ENCODE measurements at regions not wholly inside any gene's neighbourhood (a gene's known extent, or its start where the extent isn't known, plus 50 kb on each side); places are given as distances from the start of the nearest gene placed in this dataset.
"Not testable (repeated sequence)": the region's sequence is repeated elsewhere in the genome, so short reads cannot be mapped to it uniquely, and the experiment has no call there.

- DNase-seq (ENCODE audit: low spot score) = no peak
Measured at GRCh38 chr4:103853146-103853545, 133.4 kb upstream of the TACR3 start.

- DNase-seq (ENCODE audit: low spot score) = no peak
Measured at GRCh38 chr4:103845075-103845474, 125.3 kb upstream of the TACR3 start.

- DNase-seq (ENCODE audit: low spot score) = no peak
Measured at GRCh38 chr4:103842637-103843239, 123.0 kb upstream of the TACR3 start.

DNA sequence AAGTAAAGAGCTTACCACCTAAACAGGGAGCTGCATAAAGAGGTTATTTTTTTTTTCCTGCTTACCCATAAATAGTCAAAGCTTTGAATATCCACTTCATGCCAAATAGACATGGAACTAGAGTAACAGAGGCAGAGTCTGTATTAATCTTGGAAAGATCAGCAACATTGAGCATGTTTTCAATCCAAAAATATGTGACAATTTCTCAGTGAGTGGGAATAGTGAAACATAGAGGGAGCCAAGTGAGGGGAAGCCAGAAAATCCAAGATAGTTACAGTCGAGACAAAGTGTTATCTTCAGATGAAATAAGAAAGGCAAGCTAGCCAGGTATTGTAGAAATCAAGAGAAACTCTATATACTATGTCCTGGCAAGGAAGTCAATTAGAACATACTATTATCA lies 122.3 kb upstream of the TACR3 start:
- no peak for DNase-seq (ENCODE audit: low spot score)

DNA sequence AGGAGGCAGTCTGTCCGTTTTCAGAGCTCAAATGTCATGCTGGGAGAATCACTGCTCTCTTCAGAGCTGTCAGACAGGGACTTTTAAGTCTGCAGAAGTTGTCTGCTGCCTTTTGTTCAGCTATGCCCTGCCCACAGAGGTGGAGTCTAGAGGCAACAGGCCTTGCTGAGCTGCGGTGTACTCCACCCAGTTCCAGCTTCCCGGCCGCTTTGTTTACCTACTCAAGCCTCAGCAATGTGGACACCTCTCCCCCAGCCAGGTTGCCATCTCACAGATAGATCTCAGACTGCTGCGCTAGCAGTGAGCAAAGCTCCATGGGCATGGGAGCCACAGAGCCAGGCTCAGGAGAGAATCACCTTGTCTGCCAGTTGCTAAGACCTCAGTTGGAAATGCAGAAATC lies 90.5 kb upstream of the TACR3 start:
- not testable (repeated sequence) for DNase-seq (ENCODE audit: low spot score)

DNA sequence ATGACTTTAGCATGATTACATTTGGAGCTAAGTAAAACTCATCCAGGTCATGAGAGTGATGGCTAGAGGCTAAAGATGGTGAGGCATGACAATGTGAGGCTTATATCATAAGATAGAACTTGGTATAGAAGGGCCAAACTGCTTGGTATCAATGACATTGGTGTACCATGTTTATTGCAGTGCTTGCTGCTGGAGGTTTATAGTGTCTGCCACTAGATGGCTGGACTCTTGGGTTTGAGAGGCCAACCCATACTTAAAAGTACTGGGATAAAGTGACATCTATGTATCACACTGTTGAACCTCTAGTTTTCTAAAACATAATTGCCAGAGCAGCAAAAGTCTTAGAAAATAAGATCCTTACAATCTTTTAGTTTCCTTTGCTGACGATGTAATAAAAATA lies 83.0 kb upstream of the TACR3 start:
- no peak for DNase-seq (ENCODE audit: low spot score)

- no peak for DNase-seq (ENCODE audit: low spot score)
Measured at GRCh38 chr4:103787057-103787456, 67.3 kb upstream of the TACR3 start.

DNA sequence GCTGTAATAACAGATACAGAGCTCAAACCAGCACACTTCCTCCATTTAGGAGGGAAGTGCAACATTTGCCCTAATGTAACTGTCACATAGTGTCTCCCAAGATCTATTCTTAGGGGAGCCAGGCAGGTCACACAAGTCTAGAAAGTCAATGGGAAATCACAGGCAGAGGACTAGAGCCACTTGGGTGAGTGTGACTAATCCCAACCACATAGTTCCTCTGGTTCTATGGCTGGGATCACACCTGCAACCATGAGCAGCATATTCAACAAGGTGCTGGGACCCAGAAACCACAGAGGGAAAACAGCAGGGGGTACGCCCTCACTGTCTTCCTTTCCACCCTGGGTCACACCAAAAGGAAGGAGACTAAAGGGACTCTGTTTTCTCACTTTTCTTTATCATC lies 66.8 kb upstream of the TACR3 start:
- no peak for DNase-seq (ENCODE audit: low spot score)

GRCh38 chr4:103786014-103786413 lies 66.2 kb upstream of the TACR3 start:
- peak; percentile 17 for DNase-seq (ENCODE audit: low spot score)

GRCh38 chr4:103778221-103778620 lies 58.4 kb upstream of the TACR3 start:
- DNase-seq (ENCODE audit: low spot score) = no peak

DNA sequence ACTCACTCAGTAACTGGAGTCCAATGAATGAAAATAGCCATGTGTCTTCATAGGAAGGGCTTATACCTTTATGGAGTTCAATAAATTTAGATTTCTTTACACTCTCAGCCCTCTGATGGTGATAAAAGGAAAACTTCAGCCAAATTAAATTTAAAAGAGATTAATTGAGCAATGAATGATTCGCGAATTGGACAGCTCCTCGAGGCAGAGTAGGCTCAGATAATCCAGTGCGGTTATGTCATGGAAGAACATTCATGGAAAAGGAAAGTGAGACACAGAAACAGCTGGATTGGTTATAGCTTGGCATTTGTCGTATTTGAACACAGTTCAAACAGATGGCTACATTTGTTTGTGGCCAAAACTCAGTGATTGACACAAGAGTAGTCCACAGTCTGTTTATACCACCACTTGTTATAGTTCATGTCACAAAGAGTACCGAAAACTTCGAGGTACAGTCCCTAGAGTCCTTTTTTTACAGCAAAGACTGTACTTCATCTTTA lies 54.6 kb upstream of the TACR3 start:
- DNase-seq (ENCODE audit: low spot score) = no peak

- DNase-seq (ENCODE audit: low spot score) = no peak
Measured at GRCh38 chr4:103773691-103774231, 54.0 kb upstream of the TACR3 start.

All from cerebellar cortex (tissue), 1 donor.